ENCODE measurements at regions not wholly inside any gene's neighbourhood (a gene's known extent, or its start where the extent isn't known, plus 50 kb on each side); places are given as distances from the start of the nearest gene placed in this dataset.

DNA sequence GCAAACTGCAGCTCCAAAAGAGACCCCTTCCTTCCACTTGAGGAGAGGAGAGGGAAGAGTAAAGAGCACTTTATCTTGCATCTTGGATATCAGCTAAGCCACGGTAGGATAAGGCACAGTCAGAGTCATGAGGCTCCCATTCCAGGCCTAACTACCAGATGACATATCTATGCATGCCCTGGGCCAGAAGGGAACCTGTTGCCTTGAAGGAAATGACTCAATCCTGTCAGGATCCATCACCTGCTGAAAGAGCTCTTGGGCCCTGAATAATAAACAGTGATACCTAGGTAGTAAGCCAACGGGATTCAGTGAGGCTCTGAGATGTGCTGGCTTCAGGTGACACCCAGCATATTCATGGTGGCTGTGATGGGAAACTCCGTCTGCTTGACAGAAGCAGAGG is 118.5 kb upstream of the EPHA3 start:
- no peak overlapping the region for H2AFZ ChIP-seq (replicated peaks; ENCODE audit: low read length, poor library complexity)
- no peak overlapping the region for H4K91ac ChIP-seq (ENCODE audit: insufficient read depth, low read depth, low read length)
- H2BK5ac ChIP-seq (ENCODE audit: low read depth, low read length, poor library complexity, severe bottlenecking): no peak overlapping the region
- BruUV-seq (replicated peaks): no TSS peak
- H3K4ac ChIP-seq (ENCODE audit: low read depth, low read length): no peak overlapping the region
- H3K79me1 ChIP-seq (ENCODE audit: low read depth in 1 of 2, low read length in 2 of 2): no peaks in the 10 kb centered on the region
- POLR2A ChIA-PET (ENCODE audit: unreplicated experiment): no interaction called here
- no peaks in the 10 kb centered on the region for H3K36me3 ChIP-seq (ENCODE audit: control insufficient read depth, insufficient read depth, low read length)
- H4K20me1 ChIP-seq (ENCODE audit: insufficient read depth, low read length): no peaks in the 10 kb centered on the region
- H3K9me3 ChIP-seq (ENCODE audit: control insufficient read depth, insufficient read depth, low read length): no peaks in the 10 kb centered on the region
- no peaks in the 10 kb centered on the region for H3K9me1 ChIP-seq (ENCODE audit: insufficient read depth, low read length)
- H3K23ac ChIP-seq (ENCODE audit: low read depth, low read length): no peak overlapping the region
- no peak overlapping the region for H2BK20ac ChIP-seq (ENCODE audit: low read depth, low read length)
- intact Hi-C loops (cut with micrococcal nuclease): no loop called here
- ATAC-seq (ENCODE audit: low read depth) (no peak), DNase-seq (no peak)
- in situ Hi-C loops (cut with MboI; ENCODE audit: low sequenced_read_pairs): no loop called here
- CTCF ChIA-PET: no interaction called here
- H3K14ac ChIP-seq (replicated peaks; ENCODE audit: low read depth, low read length): no peak overlapping the region
- H4K8ac ChIP-seq (ENCODE audit: low read depth in 2 of 2, low read length in 2 of 2): no peak overlapping the region
- no peak overlapping the region for H3K4me2 ChIP-seq (ENCODE audit: low read depth, low read length)
- TF ChIP-seq RFX5 (IDR thresholded peaks at IDR 0.05; ENCODE audit: low read depth, low read length): no peak
- TF ChIP-seq FOS (IDR thresholded peaks at IDR 0.05; ENCODE audit: low read depth, low read length): no peak
- TF ChIP-seq, protein P1, sequence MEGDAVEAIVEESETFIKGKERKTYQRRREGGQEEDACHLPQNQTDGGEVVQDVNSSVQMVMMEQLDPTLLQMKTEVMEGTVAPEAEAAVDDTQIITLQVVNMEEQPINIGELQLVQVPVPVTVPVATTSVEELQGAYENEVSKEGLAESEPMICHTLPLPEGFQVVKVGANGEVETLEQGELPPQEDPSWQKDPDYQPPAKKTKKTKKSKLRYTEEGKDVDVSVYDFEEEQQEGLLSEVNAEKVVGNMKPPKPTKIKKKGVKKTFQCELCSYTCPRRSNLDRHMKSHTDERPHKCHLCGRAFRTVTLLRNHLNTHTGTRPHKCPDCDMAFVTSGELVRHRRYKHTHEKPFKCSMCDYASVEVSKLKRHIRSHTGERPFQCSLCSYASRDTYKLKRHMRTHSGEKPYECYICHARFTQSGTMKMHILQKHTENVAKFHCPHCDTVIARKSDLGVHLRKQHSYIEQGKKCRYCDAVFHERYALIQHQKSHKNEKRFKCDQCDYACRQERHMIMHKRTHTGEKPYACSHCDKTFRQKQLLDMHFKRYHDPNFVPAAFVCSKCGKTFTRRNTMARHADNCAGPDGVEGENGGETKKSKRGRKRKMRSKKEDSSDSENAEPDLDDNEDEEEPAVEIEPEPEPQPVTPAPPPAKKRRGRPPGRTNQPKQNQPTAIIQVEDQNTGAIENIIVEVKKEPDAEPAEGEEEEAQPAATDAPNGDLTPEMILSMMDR (conservative IDR thresholded peaks at IDR 0.05; ENCODE audit: low read depth, low read length): no peak
- TF ChIP-seq NFE2L2 (IDR thresholded peaks at IDR 0.05; ENCODE audit: low read depth, low read length): no peak
- no peak for TF ChIP-seq MXI1 (IDR thresholded peaks at IDR 0.05; ENCODE audit: borderline replicate concordance, low read depth, low read length)
- TF ChIP-seq SMC3 (IDR thresholded peaks at IDR 0.05; ENCODE audit: low read depth, low read length): no peak
- TF ChIP-seq RAD21 (IDR thresholded peaks at IDR 0.05; ENCODE audit: low read length): no peak
- TF ChIP-seq CEBPB (IDR thresholded peaks at IDR 0.05; ENCODE audit: low read depth, low read length): no peak
- no peak for TF ChIP-seq CHD1 (IDR thresholded peaks at IDR 0.05; ENCODE audit: low read depth, low read length)
- H3K18ac ChIP-seq (ENCODE audit: low read depth, low read length): no peak overlapping the region
- no peaks in the 10 kb centered on the region; the same call in 1 of the 2 replicates for H3K4me1 ChIP-seq (ENCODE audit: control insufficient read depth, insufficient read depth, low read length)
- H3K56ac ChIP-seq (ENCODE audit: extremely low read depth, insufficient read depth, low read length): no peak overlapping the region
- no peaks in the 10 kb centered on the region for H3K27me3 ChIP-seq (ENCODE audit: control insufficient read depth, insufficient read depth, low read length)
- no peak overlapping the region for H2BK120ac ChIP-seq (ENCODE audit: low read depth, low read length)
- H2AK5ac ChIP-seq (ENCODE audit: low read depth, low read length): no peak overlapping the region
- 66% methylated on average over 2 of the region's 3 CpGs; no CpG with 5 or more reads in 1 of the 2 experiments for WGBS, 2 experiments (ENCODE audit: extremely low coverage in 2 of 2, insufficient read length in 1 of 2)
- H4K5ac ChIP-seq (ENCODE audit: low read depth, low read length): no peak overlapping the region
- H3K9ac ChIP-seq (ENCODE audit: low read depth, low read length): no peak overlapping the region
- H2AK9ac ChIP-seq (replicated peaks; ENCODE audit: low read depth, low read length, poor library complexity): no peak overlapping the region
- no peak overlapping the region for H3K27ac ChIP-seq (ENCODE audit: insufficient read depth, low read length)
- dilution Hi-C loops (cut with HindIII; ENCODE audit: low sequenced_read_pairs, unreplicated experiment): no loop called here
- H3K4me3 ChIP-seq (ENCODE audit: insufficient read depth, low read depth, low read length): no peak overlapping the region
- H2BK15ac ChIP-seq (ENCODE audit: low read depth, low read length): no peak overlapping the region

Data from IMR-90 (cell line).